ENCODE measurements at regions not wholly inside any gene's neighbourhood (a gene's known extent, or its start where the extent isn't known, plus 50 kb on each side); places are given as distances from the start of the nearest gene placed in this dataset.

GRCh38 chr6:113496166-113496565, 361.0 kb upstream of the MARCKS start:
- Histone ChIP-seq H3K4me3 (no peak overlapping the region), H3K27ac (no peak overlapping the region)
- TF ChIP-seq CTCF (IDR thresholded peaks at IDR 0.05): no peak
- no peak for DNase-seq (ENCODE audit: low spot score)

GRCh38 chr6:113500221-113500620, 356.9 kb upstream of the MARCKS start:
- Histone ChIP-seq H3K27ac (no peak overlapping the region), H3K4me3 (no peak overlapping the region)

GRCh38 chr6:113505084-113505699, 352.0 kb upstream of the MARCKS start:
- no peak overlapping the region for H3K4me3 ChIP-seq
- H3K27ac ChIP-seq: no peak overlapping the region
- no peak for TF ChIP-seq CTCF (IDR thresholded peaks at IDR 0.05)
- DNase-seq (ENCODE audit: low spot score): no peak

More at GRCh38 chr6:113500221-113500620, 356.9 kb upstream of the MARCKS start:
- no peak for TF ChIP-seq CTCF (IDR thresholded peaks at IDR 0.05)
- no peak for DNase-seq (ENCODE audit: low spot score)

- Histone ChIP-seq H3K27ac (no peak overlapping the region), H3K4me3 (no peak overlapping the region)
- TF ChIP-seq CTCF (IDR thresholded peaks at IDR 0.05): no peak
- no peak for DNase-seq (ENCODE audit: low spot score)
These were observed 348.9 kb upstream of the MARCKS start for GRCh38 chr6:113508249-113508648.

- no peak for DNase-seq (ENCODE audit: low spot score)
- no peak for TF ChIP-seq CTCF (IDR thresholded peaks at IDR 0.05)
- Histone ChIP-seq H3K27ac (no peak overlapping the region), H3K4me3 (no peak overlapping the region)
These were observed 346.0 kb upstream of the MARCKS start for GRCh38 chr6:113511100-113511499.

- H3K27ac ChIP-seq: no peak overlapping the region
- no peak for DNase-seq (ENCODE audit: low spot score)
- no peak overlapping the region for H3K4me3 ChIP-seq
- TF ChIP-seq CTCF (IDR thresholded peaks at IDR 0.05): no peak
These were observed 344.6 kb upstream of the MARCKS start for GRCh38 chr6:113512576-113512975.

GRCh38 chr6:113513086-113513485, 344.1 kb upstream of the MARCKS start:
- no peak for DNase-seq (ENCODE audit: low spot score)
- TF ChIP-seq CTCF (IDR thresholded peaks at IDR 0.05): no peak
- no peak overlapping the region for H3K27ac ChIP-seq
- H3K4me3 ChIP-seq: no peak overlapping the region
